BJ (cell line): ENCODE measurements at regions not wholly inside any gene's neighbourhood (a gene's known extent, or its start where the extent isn't known, plus 50 kb on each side); places are given as distances from the start of the nearest gene placed in this dataset.

Experiments
- CTCF ChIA-PET: fragments of 350-600 bp; formaldehyde crosslinking; extraction: SDS; loops from one replicate; lab custom pipeline; 2021; ENCODE audit warnings: antibody characterized with exemption, inconsistent platforms; lab: Yijun Ruan, JAX
- POLR2A ChIA-PET: fragments of 300-600 bp; sonication (Branson Sonifier 250); formaldehyde crosslinking; extraction: SDS; loops from one replicate; lab custom pipeline; 2021; ENCODE audit warnings: antibody characterized with exemption; lab: Charles Lee
- DNase-seq: peaks from one replicate; pipeline ENCODE4 v3.0.0-alpha.2; 2011; ENCODE audit warnings: low read depth
- H3K27me3 ChIP-seq: 2 replicates; pipeline ENCODE4 v1.6.0; 2011; ENCODE audit warnings: low read length; ENCODE audit not compliant: control insufficient read depth, insufficient read depth
- H3K36me3 ChIP-seq: 2 replicates; pipeline ENCODE4 v1.5.1; 2011; ENCODE audit warnings: low read length; ENCODE audit not compliant: control insufficient read depth, insufficient read depth
- H3K4me3 ChIP-seq: 2 replicates; pipeline ENCODE4 v1.5.1; 2011; ENCODE audit warnings: low read depth, mild to moderate bottlenecking, control low read depth, low read length
- TF ChIP-seq, protein P1 (sequence below): IDR thresholded peaks from 2 replicates; pipeline ENCODE4 v1.5.1; 2011; ENCODE audit warnings: low read depth, mild to moderate bottlenecking, control low read depth, inconsistent platforms, low read length, moderate library complexity; ENCODE audit not compliant: insufficient read depth

DNA sequence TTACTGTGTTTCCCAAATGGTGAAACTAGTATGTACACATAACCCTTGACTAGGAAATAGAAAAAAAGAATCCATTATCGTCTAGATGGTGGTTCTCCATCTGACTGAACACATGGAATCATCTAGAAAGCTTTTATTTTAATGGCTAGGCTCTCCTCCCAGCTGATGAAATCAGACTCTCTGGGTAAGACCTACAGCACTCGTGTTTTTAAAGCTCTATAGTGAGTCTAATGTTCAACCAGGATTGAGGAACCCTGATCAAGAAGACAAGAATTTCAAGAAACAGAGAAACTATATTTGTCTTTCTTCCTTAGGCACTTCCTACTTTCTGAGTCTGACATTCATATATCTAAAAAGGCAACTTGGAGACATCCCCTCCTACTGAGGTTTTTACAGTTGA lies 118.8 kb downstream of the TMCO5A start:
- DNase-seq: no peak
- POLR2A ChIA-PET: interaction anchor here (0.7 kb wide), 1 partner anchor 29 kb away, joined by 3 read pairs; no protein-coding TSS in a partner anchor
- H3K4me3 ChIP-seq: no peak overlapping the region
- no peaks in the 10 kb centered on the region for H3K27me3 ChIP-seq
- H3K36me3 ChIP-seq: no peaks in the 10 kb centered on the region
- TF ChIP-seq, protein P1, sequence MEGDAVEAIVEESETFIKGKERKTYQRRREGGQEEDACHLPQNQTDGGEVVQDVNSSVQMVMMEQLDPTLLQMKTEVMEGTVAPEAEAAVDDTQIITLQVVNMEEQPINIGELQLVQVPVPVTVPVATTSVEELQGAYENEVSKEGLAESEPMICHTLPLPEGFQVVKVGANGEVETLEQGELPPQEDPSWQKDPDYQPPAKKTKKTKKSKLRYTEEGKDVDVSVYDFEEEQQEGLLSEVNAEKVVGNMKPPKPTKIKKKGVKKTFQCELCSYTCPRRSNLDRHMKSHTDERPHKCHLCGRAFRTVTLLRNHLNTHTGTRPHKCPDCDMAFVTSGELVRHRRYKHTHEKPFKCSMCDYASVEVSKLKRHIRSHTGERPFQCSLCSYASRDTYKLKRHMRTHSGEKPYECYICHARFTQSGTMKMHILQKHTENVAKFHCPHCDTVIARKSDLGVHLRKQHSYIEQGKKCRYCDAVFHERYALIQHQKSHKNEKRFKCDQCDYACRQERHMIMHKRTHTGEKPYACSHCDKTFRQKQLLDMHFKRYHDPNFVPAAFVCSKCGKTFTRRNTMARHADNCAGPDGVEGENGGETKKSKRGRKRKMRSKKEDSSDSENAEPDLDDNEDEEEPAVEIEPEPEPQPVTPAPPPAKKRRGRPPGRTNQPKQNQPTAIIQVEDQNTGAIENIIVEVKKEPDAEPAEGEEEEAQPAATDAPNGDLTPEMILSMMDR: no peak
- CTCF ChIA-PET: no interaction called here

DNA sequence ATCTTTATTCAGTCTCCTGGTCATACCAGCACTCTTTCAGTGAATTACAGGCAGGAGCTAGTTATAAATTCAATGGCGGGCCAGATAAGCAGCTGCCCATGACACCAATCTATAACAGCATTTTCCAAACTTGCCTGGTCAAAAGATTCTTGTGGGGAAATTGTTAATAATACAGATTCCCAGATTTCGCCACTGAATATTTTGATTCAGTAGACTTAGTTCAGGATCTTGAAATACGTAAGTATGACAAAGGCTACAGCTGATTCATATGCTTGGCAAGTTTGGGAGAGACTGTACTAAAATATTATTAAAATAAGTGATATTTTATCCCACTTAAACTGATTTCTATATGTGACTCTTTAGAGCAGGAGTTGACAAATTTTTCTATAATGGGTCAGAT lies 119.3 kb downstream of the TMCO5A start:
- POLR2A ChIA-PET: no interaction called here
- CTCF ChIA-PET: no interaction called here

DNA sequence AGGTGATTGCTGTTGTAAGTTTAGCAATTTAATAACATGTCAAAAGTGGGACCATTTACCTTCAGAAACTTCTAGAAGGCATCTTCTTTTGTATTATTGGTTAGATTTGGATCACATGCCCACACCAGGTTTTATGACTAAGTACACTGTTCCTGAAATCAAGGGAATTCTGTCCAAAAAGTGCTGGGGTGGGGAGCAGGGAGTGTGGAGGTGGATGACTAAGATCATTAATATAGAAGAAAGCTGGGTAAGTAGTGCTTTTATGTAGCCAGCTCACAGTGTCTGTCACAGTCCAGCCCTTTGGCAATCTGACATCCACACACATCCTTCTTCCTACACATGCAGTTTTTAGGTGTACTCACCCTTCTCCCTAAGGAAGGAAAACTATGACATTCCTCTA lies 120.0 kb downstream of the TMCO5A start:
- ChIA-PET CTCF (no interaction called here), POLR2A (no interaction called here)
- Histone ChIP-seq H3K4me3 (no peak overlapping the region), H3K27me3 (no peaks in the 10 kb centered on the region), H3K36me3 (no peaks in the 10 kb centered on the region)
- DNase-seq: peak; percentile 47
- TF ChIP-seq, protein P1: no peak

More for the DNA sequence above, 119.3 kb downstream of the TMCO5A start:
- H3K4me3 ChIP-seq: no peak overlapping the region
- TF ChIP-seq, protein P1: no peak
- no peak for DNase-seq
- no peaks in the 10 kb centered on the region for H3K36me3 ChIP-seq
- no peaks in the 10 kb centered on the region for H3K27me3 ChIP-seq

DNA sequence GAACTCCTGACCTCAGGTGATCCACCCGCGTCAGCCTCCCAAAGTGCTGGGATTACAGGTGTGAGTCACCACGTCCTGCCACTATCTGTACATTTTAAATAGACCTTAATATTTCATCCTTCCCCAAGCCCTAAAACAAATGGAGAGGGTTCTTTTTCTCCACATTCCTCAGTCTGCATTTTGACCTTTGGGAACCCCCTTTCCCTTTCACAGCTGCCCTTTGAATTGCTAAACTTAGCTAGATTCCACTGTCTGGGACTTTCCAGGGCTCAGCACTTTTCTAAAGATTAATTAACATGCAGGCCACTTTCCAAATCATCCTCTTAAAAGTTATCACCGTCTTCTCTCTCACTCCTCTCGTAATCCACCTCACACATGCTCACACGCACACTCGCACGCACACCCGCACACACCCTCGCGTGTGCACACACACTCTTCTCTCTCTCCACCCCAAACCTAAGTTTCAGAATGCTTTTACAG lies 124.2 kb downstream of the TMCO5A start:
- ChIA-PET CTCF (no interaction called here), POLR2A (no interaction called here)
- TF ChIP-seq, protein P1: no peak
- H3K36me3 ChIP-seq: no peaks in the 10 kb centered on the region
- H3K4me3 ChIP-seq: no peak overlapping the region
- DNase-seq: no peak
- no peaks in the 10 kb centered on the region for H3K27me3 ChIP-seq

DNA sequence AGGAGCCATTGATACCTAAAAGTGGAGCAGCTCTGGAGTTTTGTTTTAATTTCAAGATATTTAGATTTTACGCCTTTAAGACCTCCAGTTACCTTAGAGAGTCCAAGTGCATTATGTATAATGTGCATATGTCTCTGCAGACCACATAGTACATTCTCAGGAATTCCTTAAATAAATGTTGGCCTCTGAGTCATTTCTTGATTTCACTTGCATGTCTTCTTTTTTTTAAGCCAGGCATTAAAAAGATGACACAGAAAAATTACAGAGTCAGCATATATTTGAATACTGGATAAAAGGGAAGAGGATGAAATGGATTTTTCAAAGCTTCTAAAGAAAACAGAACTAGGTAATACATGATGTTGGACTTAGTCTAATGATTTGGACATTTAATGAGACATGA lies 125.2 kb downstream of the TMCO5A start:
- no peak for DNase-seq
- TF ChIP-seq, protein P1: no peak
- Histone ChIP-seq H3K36me3 (no peaks in the 10 kb centered on the region), H3K27me3 (no peaks in the 10 kb centered on the region), H3K4me3 (no peak overlapping the region)
- ChIA-PET POLR2A (no interaction called here), CTCF (interaction anchor here (1.0 to 1.1 kb wide), 3 partner anchors 17 to 57 kb away, joined by 4 to 7 read pairs (median 5); no protein-coding TSS in a partner anchor)
